Esophagus muscularis mucosa (tissue), 2 donors: ENCODE measurements at regions not wholly inside any gene's neighbourhood (a gene's known extent, or its start where the extent isn't known, plus 50 kb on each side); places are given as distances from the start of the nearest gene placed in this dataset.

Experiments
- POLR2A ChIP-seq: fragments of 450-650 bp; IDR thresholded peaks from one replicate; pipeline ENCODE4 v1.6.1; 2017; ENCODE audit warnings: antibody characterized with exemption, moderate library complexity, mild to moderate bottlenecking, low read depth
- POLR2AphosphoS5 ChIP-seq, 2 donors: sonication (generic); formaldehyde crosslinking; IDR thresholded peaks; one replicate each; pipeline ENCODE4 v1.6.1; 2017; ENCODE audit warnings: antibody characterized with exemption in 2 of 2

GRCh38 chrX:13888284-13888683 is 71.4 kb upstream of the GPM6B start:
- TF ChIP-seq POLR2A: no peak
- no peak for TF ChIP-seq POLR2AphosphoS5 (IDR thresholded peaks at IDR 0.05)
